ENCODE measurements at regions not wholly inside any gene's neighbourhood (a gene's known extent, or its start where the extent isn't known, plus 50 kb on each side); places are given as distances from the start of the nearest gene placed in this dataset.

GRCh38 chr5:96142184-96142781, 180.6 kb upstream of the ELL2 start:
- intact Hi-C loops (cut with DNase I): no loop called here
- Histone ChIP-seq H3K27me3 (no peaks in the 10 kb centered on the region), H3K4me3 (no peak overlapping the region), H3K9me3 (no peaks in the 10 kb centered on the region), H3K27ac (no peak overlapping the region), H3K4me1 (no peaks in the 10 kb centered on the region), H3K36me3 (no peaks in the 10 kb centered on the region)
- ATAC-seq (no peak), DNase-seq (no peak)
- no peak for TF ChIP-seq CTCF (IDR thresholded peaks at IDR 0.05)

GRCh38 chr5:96141749-96142148, 180.1 kb upstream of the ELL2 start:
- no peak for DNase-seq
- ATAC-seq: no peak

GRCh38 chr5:96140496-96140895, 178.8 kb upstream of the ELL2 start:
- ATAC-seq: no peak
- intact Hi-C loops (cut with DNase I): no loop called here
- H3K27me3 ChIP-seq: no peaks in the 10 kb centered on the region
- no peaks in the 10 kb centered on the region for H3K36me3 ChIP-seq
- no peak overlapping the region for H3K27ac ChIP-seq
- no peaks in the 10 kb centered on the region for H3K9me3 ChIP-seq
- DNase-seq: no peak
- H3K4me1 ChIP-seq: no peaks in the 10 kb centered on the region
- no peak for TF ChIP-seq CTCF (IDR thresholded peaks at IDR 0.05)
- H3K4me3 ChIP-seq: no peak overlapping the region

More at GRCh38 chr5:96141749-96142148, 180.1 kb upstream of the ELL2 start:
- intact Hi-C loops (cut with DNase I): no loop called here
- no peak for TF ChIP-seq CTCF (IDR thresholded peaks at IDR 0.05)
- no peaks in the 10 kb centered on the region for H3K36me3 ChIP-seq
- no peaks in the 10 kb centered on the region for H3K4me1 ChIP-seq
- no peaks in the 10 kb centered on the region for H3K27me3 ChIP-seq
- no peak overlapping the region for H3K27ac ChIP-seq
- no peaks in the 10 kb centered on the region for H3K9me3 ChIP-seq
- H3K4me3 ChIP-seq: no peak overlapping the region

- Histone ChIP-seq H3K4me3 (no peak overlapping the region), H3K27me3 (no peaks in the 10 kb centered on the region), H3K4me1 (no peaks in the 10 kb centered on the region), H3K27ac (no peak overlapping the region), H3K9me3 (no peaks in the 10 kb centered on the region), H3K36me3 (no peaks in the 10 kb centered on the region)
- intact Hi-C loops (cut with DNase I): no loop called here
- no peak for DNase-seq
- ATAC-seq: no peak
- TF ChIP-seq CTCF (IDR thresholded peaks at IDR 0.05): no peak
These were observed 178.4 kb upstream of the ELL2 start for GRCh38 chr5:96140084-96140483.

DNA sequence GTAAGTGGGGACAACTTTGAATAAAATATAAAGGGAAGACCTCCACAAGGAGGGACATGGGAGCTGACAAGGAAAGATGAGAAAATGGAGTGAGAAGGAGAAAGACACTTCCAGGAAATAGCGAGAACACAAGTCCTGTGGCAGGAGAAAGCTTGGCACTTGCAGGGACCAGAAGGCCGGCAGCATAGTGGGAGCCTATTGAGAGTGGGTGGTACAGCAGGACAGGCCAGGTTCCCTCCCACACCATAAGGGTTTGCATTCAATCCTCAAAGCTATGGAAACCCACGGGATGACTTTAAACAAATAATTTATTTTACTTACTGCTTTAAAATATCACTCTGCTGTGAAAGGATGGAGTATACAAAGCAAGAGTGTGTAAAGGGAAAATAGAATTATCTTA, 173.2 kb upstream of the ELL2 start:
- H3K4me1 ChIP-seq: no peaks in the 10 kb centered on the region
- H3K36me3 ChIP-seq: no peaks in the 10 kb centered on the region
- DNase-seq (no peak), ATAC-seq (no peak)
- no peak for TF ChIP-seq CTCF (IDR thresholded peaks at IDR 0.05)
- no peaks in the 10 kb centered on the region for H3K27me3 ChIP-seq
- intact Hi-C loops (cut with DNase I): no loop called here
- H3K4me3 ChIP-seq: no peak overlapping the region
- H3K9me3 ChIP-seq: no peaks in the 10 kb centered on the region
- no peak overlapping the region for H3K27ac ChIP-seq

Data from upper lobe of right lung (tissue), 1 donor.